GM12874 (cell line): ENCODE measurements at regions not wholly inside any gene's neighbourhood (a gene's known extent, or its start where the extent isn't known, plus 50 kb on each side); places are given as distances from the start of the nearest gene placed in this dataset.

ENCODE experiments used
- CTCF ChIP-seq: IDR thresholded peaks from 2 replicates; pipeline ENCODE4 v1.5.1; 2011; ENCODE audit warnings: low read depth, mild to moderate bottlenecking, control low read depth, low read length, moderate library complexity; ENCODE audit not compliant: insufficient read depth

GRCh38 chr4:184575306-184575705 is 73.9 kb downstream of the CASP3 start:
- no peak for TF ChIP-seq CTCF

GRCh38 chr4:184574861-184575260 is 74.4 kb downstream of the CASP3 start:
- no peak for TF ChIP-seq CTCF

GRCh38 chr4:184573701-184574100 is 75.5 kb downstream of the CASP3 start:
- TF ChIP-seq CTCF, result no peak

GRCh38 chr4:184568770-184569169 is 80.5 kb downstream of the CASP3 start:
- no peak for TF ChIP-seq CTCF

GRCh38 chr4:184563621-184564020 is 85.6 kb downstream of the CASP3 start:
- no peak for TF ChIP-seq CTCF

- TF ChIP-seq CTCF, result no peak
Measured at GRCh38 chr4:184558996-184559395, 84.6 kb upstream of the IRF2 start.

- TF ChIP-seq CTCF, result no peak
Measured at GRCh38 chr4:184553891-184554290, 79.5 kb upstream of the IRF2 start.

- no peak for TF ChIP-seq CTCF
Measured at GRCh38 chr4:184550476-184550875, 76.1 kb upstream of the IRF2 start.
